ENCODE measurements at regions not wholly inside any gene's neighbourhood (a gene's known extent, or its start where the extent isn't known, plus 50 kb on each side); places are given as distances from the start of the nearest gene placed in this dataset.

DNA sequence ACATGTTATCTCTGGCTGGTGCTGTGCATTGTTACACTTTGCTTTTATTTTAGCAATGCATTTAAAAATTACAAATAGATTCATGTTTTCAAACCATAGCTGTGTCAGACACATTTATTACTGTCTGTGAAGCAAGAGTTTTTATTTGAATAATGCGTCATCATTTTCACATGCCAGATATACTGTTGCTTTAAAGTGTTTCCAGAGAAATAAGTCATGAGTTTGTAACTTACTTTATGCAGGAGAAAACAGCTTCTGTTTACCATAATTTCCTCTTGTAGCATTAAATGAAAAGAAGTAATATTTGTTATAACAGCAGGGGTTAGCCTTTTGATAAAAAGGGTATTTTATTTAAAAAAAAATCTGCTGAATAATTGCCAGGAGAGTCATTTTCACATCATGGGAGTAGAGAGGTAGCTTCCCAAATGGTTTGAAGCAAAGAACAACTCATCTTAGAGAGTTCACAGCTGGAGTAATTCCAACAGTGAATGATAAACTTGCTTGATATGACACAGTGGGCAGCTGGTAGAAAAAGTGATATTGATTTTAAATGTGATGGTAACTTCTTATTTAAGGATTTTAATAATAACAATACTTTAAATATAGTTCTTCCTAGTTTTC lies 1274.5 kb upstream of the CRIM1 start:
- DNase-seq (ENCODE audit: low read depth in 1 of 2, low spot score in 2 of 2) (no peak), FAIRE-seq (no peak)
- H3K4me3 ChIP-seq (ENCODE audit: extremely low read depth in 1 of 4, insufficient read depth in 2 of 4, low read depth in 3 of 4, low read length in 4 of 4), result no peak overlapping the region
- H3K23ac ChIP-seq (ENCODE audit: insufficient read length), result no peak overlapping the region
- no peak overlapping the region for H2BK20ac ChIP-seq (ENCODE audit: low read length)
- no peak overlapping the region for H3K9ac ChIP-seq (replicated peaks in 1 of 4; ENCODE audit: extremely low read depth in 1 of 4, low read depth in 3 of 4, low read length in 3 of 4)
- no peak overlapping the region for H3K14ac ChIP-seq (ENCODE audit: insufficient read length)
- TF ChIP-seq POLR2A (IDR thresholded peaks at IDR 0.05; ENCODE audit: control extremely low read depth in 1 of 2, low read depth in 2 of 2, low read length in 2 of 2) (no peak), NRF1 (IDR thresholded peaks at IDR 0.05; ENCODE audit: low read depth, low read length) (no peak), ASH2L (IDR thresholded peaks at IDR 0.05; ENCODE audit: low read length) (no peak), BACH1 (IDR thresholded peaks at IDR 0.05; ENCODE audit: low read length) (no peak), ZNF274 (IDR thresholded peaks at IDR 0.05; ENCODE audit: borderline replicate concordance, extremely low read depth, low read length) (no peak), POU5F1 (IDR thresholded peaks at IDR 0.05; ENCODE audit: low read depth, low read length) (no peak), RAD21 (IDR thresholded peaks at IDR 0.05 in 1 of 2, conservative IDR thresholded peaks at IDR 0.05 in 1 of 2; ENCODE audit: low read depth in 2 of 2, low read length in 2 of 2) (no peak), NANOG (IDR thresholded peaks at IDR 0.05; ENCODE audit: insufficient read depth, low read depth, low read length, poor library complexity, severe bottlenecking) (no peak), KDM1A (IDR thresholded peaks at IDR 0.05; ENCODE audit: borderline replicate concordance, low read length) (no peak), RFX5 (IDR thresholded peaks at IDR 0.05; ENCODE audit: borderline replicate concordance, low read depth, low read length) (no peak), RXRA (IDR thresholded peaks at IDR 0.05; ENCODE audit: insufficient read depth, low read depth, low read length) (no peak), BRCA1 (IDR thresholded peaks at IDR 0.05; ENCODE audit: low read depth, low read length) (no peak)
- no peak overlapping the region for H2AFZ ChIP-seq (ENCODE audit: low read length)
- no peak overlapping the region for H3K27ac ChIP-seq (ENCODE audit: low read depth, low read length)
- peaks cover 0 to 3% (median 0%) of the 10 kb centered on the region in 4 experiments; a peak in 1 of 7 replicates for H3K4me1 ChIP-seq (replicated peaks in 1 of 4; ENCODE audit: control insufficient read depth in 3 of 4, insufficient read depth in 4 of 4, low read length in 3 of 4)
- no peaks in the 10 kb centered on the region for H3K79me1 ChIP-seq (ENCODE audit: low read depth, low read length)
- H3K27me3 ChIP-seq (replicated peaks in 1 of 4; ENCODE audit: control insufficient read depth in 3 of 4, extremely low read depth in 1 of 4, insufficient read depth in 3 of 4, low read length in 3 of 4), result no peaks in the 10 kb centered on the region
- H4K8ac ChIP-seq (ENCODE audit: extremely low read depth, insufficient read depth, low read length), result no peak overlapping the region
- H3K36me3 ChIP-seq (ENCODE audit: control insufficient read depth in 2 of 4, insufficient read depth in 4 of 4, low read length in 3 of 4), result no peaks in the 10 kb centered on the region
- no peaks in the 10 kb centered on the region for H3K23me2 ChIP-seq (ENCODE audit: low read depth, low read length)
- no peak overlapping the region for H3K4ac ChIP-seq (replicated peaks; ENCODE audit: insufficient read length, low read depth, low read length)
- H4K91ac ChIP-seq (replicated peaks; ENCODE audit: insufficient read length, low read length), result no peak overlapping the region
- H2BK120ac ChIP-seq (replicated peaks; ENCODE audit: low read depth, low read length), result no peak overlapping the region
- H4K5ac ChIP-seq (ENCODE audit: insufficient read length, low read depth, low read length), result no peak overlapping the region
- no peak overlapping the region for H3K18ac ChIP-seq (ENCODE audit: extremely low read depth, low read length)
- H3K79me2 ChIP-seq (ENCODE audit: control insufficient read depth in 1 of 2, insufficient read depth in 2 of 2, low read length in 2 of 2), result no peaks in the 10 kb centered on the region
- no peak overlapping the region for H2BK15ac ChIP-seq (ENCODE audit: low read length)
- H2BK5ac ChIP-seq (ENCODE audit: low read depth, low read length), result no peak overlapping the region
- POLR2A ChIA-PET (ENCODE audit: partially characterized antibody), result no interaction called here
- H3K4me2 ChIP-seq (ENCODE audit: insufficient read depth in 1 of 2, low read depth in 2 of 2, low read length in 2 of 2), result no peak overlapping the region
- no peak overlapping the region for H3K56ac ChIP-seq (replicated peaks; ENCODE audit: insufficient read length, low read depth, low read length)
- H2AK5ac ChIP-seq (ENCODE audit: low read depth, low read length), result no peak overlapping the region
- no peak overlapping the region for H2BK12ac ChIP-seq (ENCODE audit: low read depth, low read length)
- 95% methylated on average over 1 of the region's 1 CpG; no CpG with 5 or more reads in 1 of the 2 experiments for WGBS, 2 experiments (ENCODE audit: extremely low coverage in 1 of 2, insufficient coverage in 1 of 2, insufficient read length in 1 of 2, insufficient replicate concordance in 2 of 2, low coverage in 1 of 2, low lambda C conversion rate in 2 of 2, missing lambda C conversion rate in 1 of 2)
- no peaks in the 10 kb centered on the region for H3K9me3 ChIP-seq (ENCODE audit: insufficient read depth in 2 of 2, low read depth in 1 of 2, low read length in 1 of 2)
- CTCF ChIA-PET (ENCODE audit: partially characterized antibody), result no interaction called here
- no peaks in the 10 kb centered on the region for H4K20me1 ChIP-seq (replicated peaks in 1 of 2; ENCODE audit: control insufficient read depth in 1 of 2, insufficient read depth in 2 of 2, low read length in 2 of 2)

Measured in H1 (cell line).